Testis (tissue), 2 donors: ENCODE measurements at regions not wholly inside any gene's neighbourhood (a gene's known extent, or its start where the extent isn't known, plus 50 kb on each side); places are given as distances from the start of the nearest gene placed in this dataset.

Source experiments
- CTCF ChIP-seq, 3 experiments: fragments of 450-650 bp in 2 of 3; fragments of 200-600 bp in 1 of 3; sonication (generic) in 1 of 3; IDR thresholded peaks; one replicate each; pipeline ENCODE4 v1.5.1; 2016 to 2019; ENCODE audit warnings: antibody characterized with exemption in 3 of 3, mild to moderate bottlenecking in 2 of 3, moderate library complexity in 1 of 3
- POLR2A ChIP-seq: fragments of 450-650 bp; IDR thresholded peaks from one replicate; pipeline ENCODE4 v1.6.1; 2017; ENCODE audit warnings: antibody characterized with exemption, mild to moderate bottlenecking, moderate library complexity

- TF ChIP-seq POLR2A (no peak), CTCF (IDR thresholded peaks at IDR 0.05) (no peak)
Measured at GRCh38 chr20:50429412-50429811, 80.8 kb upstream of the PTPN1 start.
